Mesothelial cell of epicardium (in vitro differentiated cells): ENCODE measurements at regions not wholly inside any gene's neighbourhood (a gene's known extent, or its start where the extent isn't known, plus 50 kb on each side); places are given as distances from the start of the nearest gene placed in this dataset.

ENCODE experiments used
- DNase-seq, 2 experiments: peaks; one replicate each; pipeline ENCODE4 v3.0.0; 2021; ENCODE audit warnings: low spot score in 2 of 2; ENCODE audit not compliant: unreplicated experiment in 2 of 2
- H3K27ac Mint-ChIP-seq: 2 replicates; pipeline ENCODE4 v1.8.0; 2021; ENCODE audit warnings: mixed read lengths
- H3K27me3 Mint-ChIP-seq: 2 replicates; pipeline ENCODE4 v1.8.0; 2021; ENCODE audit warnings: low read depth, mixed read lengths
- H3K36me3 Mint-ChIP-seq: 2 replicates; pipeline ENCODE4 v1.8.0; 2021; ENCODE audit warnings: mixed read lengths
- H3K4me1 Mint-ChIP-seq: 2 replicates; pipeline ENCODE4 v1.8.0; 2021; ENCODE audit warnings: mixed read lengths
- H3K4me3 Mint-ChIP-seq: 2 replicates; pipeline ENCODE4 v1.8.0; 2021; ENCODE audit warnings: mild to moderate bottlenecking, moderate library complexity, mixed read lengths
- H3K9me3 Mint-ChIP-seq: 2 replicates; pipeline ENCODE4 v1.8.0; 2021; ENCODE audit warnings: mixed read lengths
- CTCF ChIP-seq: fragments of 200-600 bp; sonication (generic); IDR thresholded peaks from one replicate; pipeline ENCODE4 v1.5.0; 2021; ENCODE audit warnings: antibody characterized with exemption; ENCODE audit not compliant: unreplicated experiment

- H3K4me3 Mint-ChIP-seq: no peak overlapping the region
- H3K4me1 Mint-ChIP-seq: peaks cover 14% of the 10 kb centered on the region
- no peaks in the 10 kb centered on the region for H3K27me3 Mint-ChIP-seq
- no peak overlapping the region for H3K27ac Mint-ChIP-seq
- peaks cover 2% of the 10 kb centered on the region for H3K36me3 Mint-ChIP-seq
- peaks cover 3% of the 10 kb centered on the region for H3K9me3 Mint-ChIP-seq
- no peak for TF ChIP-seq CTCF
- DNase-seq: no peak
Observed at GRCh38 chr2:187640926-187641510, 86.8 kb upstream of the TFPI start.

GRCh38 chr2:187642498-187642897 is 88.3 kb upstream of the TFPI start:
- Mint-ChIP-seq H3K4me1 (peaks cover 19% of the 10 kb centered on the region), H3K36me3 (peaks cover 2% of the 10 kb centered on the region), H3K27me3 (no peaks in the 10 kb centered on the region), H3K9me3 (no peaks in the 10 kb centered on the region), H3K4me3 (no peak overlapping the region), H3K27ac (no peak overlapping the region)
- TF ChIP-seq CTCF: no peak
- no peak for DNase-seq

- Mint-ChIP-seq H3K9me3 (no peaks in the 10 kb centered on the region), H3K27ac (no peak overlapping the region), H3K4me3 (no peak overlapping the region), H3K27me3 (no peaks in the 10 kb centered on the region), H3K4me1 (peaks cover 19% of the 10 kb centered on the region), H3K36me3 (no peaks in the 10 kb centered on the region)
- no peak for TF ChIP-seq CTCF
- DNase-seq: no peak
Observed at GRCh38 chr2:187644486-187644885, 90.3 kb upstream of the TFPI start.

DNA sequence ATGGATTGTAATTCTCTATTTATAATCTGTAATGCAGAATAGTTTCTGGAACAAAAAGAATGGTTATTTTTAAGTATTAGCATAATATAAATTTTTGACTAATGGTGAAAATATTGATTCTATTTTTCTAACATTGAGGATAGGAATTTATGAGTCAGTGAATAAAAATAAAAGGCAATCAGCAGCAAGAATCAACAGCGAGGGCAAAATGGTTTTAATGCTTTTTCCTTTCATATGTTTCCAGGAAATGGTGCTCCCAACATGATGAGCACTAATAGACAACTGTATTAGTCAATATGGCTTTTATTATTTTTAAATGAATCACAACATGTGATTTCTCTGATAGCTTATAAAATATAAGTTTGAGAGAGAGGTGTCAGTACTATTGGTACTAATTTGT is 90.7 kb upstream of the TFPI start:
- Mint-ChIP-seq H3K27ac (no peak overlapping the region), H3K36me3 (no peaks in the 10 kb centered on the region), H3K27me3 (no peaks in the 10 kb centered on the region), H3K4me3 (no peak overlapping the region), H3K9me3 (no peaks in the 10 kb centered on the region), H3K4me1 (peaks cover 19% of the 10 kb centered on the region)
- no peak for TF ChIP-seq CTCF
- DNase-seq: no peak

- TF ChIP-seq CTCF: no peak
- DNase-seq: no peak
- peaks cover 12% of the 10 kb centered on the region for H3K4me1 Mint-ChIP-seq
- no peaks in the 10 kb centered on the region for H3K36me3 Mint-ChIP-seq
- H3K27me3 Mint-ChIP-seq: no peaks in the 10 kb centered on the region
- no peaks in the 10 kb centered on the region for H3K9me3 Mint-ChIP-seq
- no peak overlapping the region for H3K27ac Mint-ChIP-seq
- no peak overlapping the region for H3K4me3 Mint-ChIP-seq
Observed at GRCh38 chr2:187646556-187646955, 92.3 kb upstream of the TFPI start.

- H3K27me3 Mint-ChIP-seq: no peaks in the 10 kb centered on the region
Observed at GRCh38 chr2:187654535-187654934, 100.3 kb upstream of the TFPI start.

More at GRCh38 chr2:187654535-187654934, 100.3 kb upstream of the TFPI start:
- H3K36me3 Mint-ChIP-seq: no peaks in the 10 kb centered on the region
- DNase-seq: no peak
- TF ChIP-seq CTCF: no peak
- no peak overlapping the region for H3K4me3 Mint-ChIP-seq
- H3K9me3 Mint-ChIP-seq: no peaks in the 10 kb centered on the region
- H3K4me1 Mint-ChIP-seq: peaks cover 7% of the 10 kb centered on the region
- no peak overlapping the region for H3K27ac Mint-ChIP-seq
